OCI-LY3 (cell line): ENCODE measurements at regions not wholly inside any gene's neighbourhood (a gene's known extent, or its start where the extent isn't known, plus 50 kb on each side); places are given as distances from the start of the nearest gene placed in this dataset.

ENCODE experiments used
- EZH2phosphoT487 ChIP-seq: fragments of 200-600 bp; shearing (Covaris generic); IDR thresholded peaks from 2 replicates; pipeline ENCODE4 v1.6.1; 2018; ENCODE audit warnings: antibody characterized with exemption, mixed run types, low read depth
- TF ChIP-seq, protein P1 (sequence below): fragments of 200-600, 300-600 bp; sonication (generic); IDR thresholded peaks from 2 replicates; pipeline ENCODE4 v1.5.1; 2014; ENCODE audit warnings: antibody characterized with exemption, low read length, low read depth

DNA sequence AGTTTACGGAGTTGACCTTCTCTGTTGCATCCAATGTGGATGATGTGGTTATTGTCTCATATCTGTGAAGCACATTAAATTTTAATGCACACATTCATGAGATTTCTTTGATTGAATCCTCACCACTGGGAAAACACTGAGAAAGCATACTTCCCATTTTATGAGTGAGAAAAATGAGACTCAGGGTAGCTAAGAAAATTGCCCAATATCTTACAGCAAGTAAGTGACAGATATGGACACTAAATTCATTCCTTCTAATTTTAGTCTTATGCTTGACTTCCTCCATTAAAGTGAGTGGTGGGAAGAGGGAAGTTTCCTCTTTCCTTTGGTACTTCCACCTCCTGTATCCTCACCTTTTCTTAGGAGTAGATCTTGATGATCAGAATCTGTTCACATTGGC, 504.8 kb upstream of the BOD1L1 start:
- TF ChIP-seq, protein P1, sequence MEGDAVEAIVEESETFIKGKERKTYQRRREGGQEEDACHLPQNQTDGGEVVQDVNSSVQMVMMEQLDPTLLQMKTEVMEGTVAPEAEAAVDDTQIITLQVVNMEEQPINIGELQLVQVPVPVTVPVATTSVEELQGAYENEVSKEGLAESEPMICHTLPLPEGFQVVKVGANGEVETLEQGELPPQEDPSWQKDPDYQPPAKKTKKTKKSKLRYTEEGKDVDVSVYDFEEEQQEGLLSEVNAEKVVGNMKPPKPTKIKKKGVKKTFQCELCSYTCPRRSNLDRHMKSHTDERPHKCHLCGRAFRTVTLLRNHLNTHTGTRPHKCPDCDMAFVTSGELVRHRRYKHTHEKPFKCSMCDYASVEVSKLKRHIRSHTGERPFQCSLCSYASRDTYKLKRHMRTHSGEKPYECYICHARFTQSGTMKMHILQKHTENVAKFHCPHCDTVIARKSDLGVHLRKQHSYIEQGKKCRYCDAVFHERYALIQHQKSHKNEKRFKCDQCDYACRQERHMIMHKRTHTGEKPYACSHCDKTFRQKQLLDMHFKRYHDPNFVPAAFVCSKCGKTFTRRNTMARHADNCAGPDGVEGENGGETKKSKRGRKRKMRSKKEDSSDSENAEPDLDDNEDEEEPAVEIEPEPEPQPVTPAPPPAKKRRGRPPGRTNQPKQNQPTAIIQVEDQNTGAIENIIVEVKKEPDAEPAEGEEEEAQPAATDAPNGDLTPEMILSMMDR = no peak
- TF ChIP-seq EZH2phosphoT487 = no peak
